NB4 (cell line): ENCODE measurements at regions not wholly inside any gene's neighbourhood (a gene's known extent, or its start where the extent isn't known, plus 50 kb on each side); places are given as distances from the start of the nearest gene placed in this dataset.

Source experiments
- DNase-seq: peaks from one replicate; pipeline ENCODE4 v3.0.0; 2010; ENCODE audit warnings: low read depth
- H3K4me3 ChIP-seq: one replicate; pipeline ENCODE4 v1.5.1; 2011; ENCODE audit warnings: mild to moderate bottlenecking, low read depth, low read length, moderate library complexity
- CTCF ChIP-seq: IDR thresholded peaks from one replicate; pipeline ENCODE4 v1.5.1; 2012; ENCODE audit warnings: low read depth, low read length
- MAX ChIP-seq: IDR thresholded peaks from 2 replicates; pipeline ENCODE4 v1.6.1; 2011; ENCODE audit warnings: low read depth, low read length
- MYC ChIP-seq: IDR thresholded peaks from 2 replicates; pipeline ENCODE4 v1.6.1; 2011; ENCODE audit warnings: low read depth, low read length
- POLR2A ChIP-seq: IDR thresholded peaks from 2 replicates; pipeline ENCODE4 v1.6.1; 2011; ENCODE audit warnings: mild to moderate bottlenecking; ENCODE audit not compliant: insufficient read length; ENCODE audit errors: extremely low read depth

GRCh38 chr4:156710365-156711192 is 261.0 kb downstream of the PDGFC start:
- TF ChIP-seq MYC = no peak
- no peak for TF ChIP-seq POLR2A
- TF ChIP-seq CTCF = no peak
- TF ChIP-seq MAX = no peak
- DNase-seq = no peak
- no peak overlapping the region for H3K4me3 ChIP-seq

DNA sequence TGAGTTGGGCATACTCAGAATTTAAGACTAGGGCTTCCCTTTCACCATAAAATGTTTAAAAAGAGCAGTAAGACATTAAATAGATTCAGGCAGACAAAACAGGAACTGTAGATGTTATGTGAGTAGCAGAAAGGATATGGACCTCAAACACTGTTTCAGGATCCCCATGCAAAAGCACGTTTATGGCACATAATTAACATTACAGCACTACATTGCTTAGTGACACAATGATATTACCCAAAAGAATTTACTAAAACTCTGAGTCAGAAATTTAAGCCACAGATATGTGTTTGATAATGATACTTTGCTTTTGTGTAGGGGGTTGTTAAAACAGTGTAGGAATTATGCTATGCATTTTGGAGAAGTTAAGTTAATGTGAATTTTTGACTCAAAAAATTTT is 266.3 kb downstream of the PDGFC start:
- no peak for TF ChIP-seq POLR2A
- TF ChIP-seq CTCF = no peak
- TF ChIP-seq MAX = no peak
- no peak for TF ChIP-seq MYC
- DNase-seq = no peak
- H3K4me3 ChIP-seq = no peak overlapping the region

DNA sequence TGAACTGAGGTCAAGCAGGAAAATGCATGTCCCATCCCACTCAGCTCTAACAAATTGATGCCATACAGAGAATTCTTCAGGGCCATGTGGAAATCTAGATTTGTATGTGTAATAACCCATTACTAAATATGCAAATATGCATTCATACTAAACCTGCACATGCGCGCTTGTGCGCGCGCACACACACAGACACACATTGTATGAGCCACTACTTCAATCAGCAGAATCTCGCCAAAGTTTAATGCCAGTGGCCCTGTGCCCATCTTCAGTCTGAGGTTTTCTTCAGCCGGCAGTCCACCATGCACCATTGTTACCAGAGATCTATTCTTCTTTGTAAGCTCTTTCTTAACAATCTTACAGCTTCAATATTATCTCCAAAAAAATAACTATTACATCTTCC is 276.4 kb downstream of the PDGFC start:
- no peak for TF ChIP-seq POLR2A
- no peak overlapping the region for H3K4me3 ChIP-seq
- no peak for DNase-seq

GRCh38 chr4:156694413-156694812 is 277.2 kb downstream of the PDGFC start:
- DNase-seq = no peak
- H3K4me3 ChIP-seq = no peak overlapping the region
- TF ChIP-seq POLR2A (no peak), MYC (no peak), MAX (no peak), CTCF (no peak)

GRCh38 chr4:156693557-156693956 is 278.0 kb downstream of the PDGFC start:
- H3K4me3 ChIP-seq = no peak overlapping the region
- no peak for DNase-seq
- TF ChIP-seq MAX = no peak
- no peak for TF ChIP-seq MYC
- no peak for TF ChIP-seq CTCF
- no peak for TF ChIP-seq POLR2A

DNA sequence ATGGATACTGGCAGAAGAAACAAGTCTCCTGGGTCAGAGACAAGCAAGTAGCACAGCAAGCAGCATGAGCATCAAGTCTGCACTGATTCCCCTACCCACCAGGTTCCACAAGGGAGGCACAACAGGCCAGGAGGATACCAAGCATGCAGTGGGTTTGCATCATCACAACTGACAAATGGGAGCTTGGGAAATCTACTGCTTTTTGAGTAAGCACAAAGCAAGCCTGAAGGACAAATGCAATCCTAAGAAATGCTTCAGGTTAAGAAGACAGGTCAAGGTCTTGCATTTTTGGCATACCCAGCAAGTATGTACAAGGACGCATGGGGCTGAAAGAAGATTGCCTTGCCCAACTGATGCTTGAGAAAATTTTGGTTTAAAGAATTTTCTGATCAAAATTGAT is 279.6 kb downstream of the PDGFC start:
- H3K4me3 ChIP-seq = no peak overlapping the region
- TF ChIP-seq MAX (no peak), POLR2A (no peak), MYC (no peak), CTCF (no peak)

More for the DNA sequence above, 279.6 kb downstream of the PDGFC start:
- DNase-seq = no peak
